ENCODE measurements at regions not wholly inside any gene's neighbourhood (a gene's known extent, or its start where the extent isn't known, plus 50 kb on each side); places are given as distances from the start of the nearest gene placed in this dataset.

DNA sequence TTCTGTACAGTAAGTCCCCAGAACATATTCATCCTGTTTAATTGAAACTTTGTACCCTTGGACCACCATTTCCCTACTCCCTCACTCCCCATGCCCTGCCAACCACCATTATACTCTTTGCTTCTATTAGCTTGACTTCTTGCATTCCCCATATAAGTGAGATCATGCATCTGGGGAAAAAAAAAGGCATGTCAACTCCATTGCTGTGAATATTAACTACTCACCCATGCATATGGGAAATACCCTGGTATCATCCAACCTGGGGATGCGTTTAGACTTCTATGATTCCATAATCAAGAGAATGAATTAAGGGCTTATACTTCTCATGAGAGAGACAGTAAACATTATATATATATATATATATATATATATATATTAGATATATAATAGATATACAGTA, 659.4 kb upstream of the C9orf72 start (continued):
- TF ChIP-seq, protein P1, sequence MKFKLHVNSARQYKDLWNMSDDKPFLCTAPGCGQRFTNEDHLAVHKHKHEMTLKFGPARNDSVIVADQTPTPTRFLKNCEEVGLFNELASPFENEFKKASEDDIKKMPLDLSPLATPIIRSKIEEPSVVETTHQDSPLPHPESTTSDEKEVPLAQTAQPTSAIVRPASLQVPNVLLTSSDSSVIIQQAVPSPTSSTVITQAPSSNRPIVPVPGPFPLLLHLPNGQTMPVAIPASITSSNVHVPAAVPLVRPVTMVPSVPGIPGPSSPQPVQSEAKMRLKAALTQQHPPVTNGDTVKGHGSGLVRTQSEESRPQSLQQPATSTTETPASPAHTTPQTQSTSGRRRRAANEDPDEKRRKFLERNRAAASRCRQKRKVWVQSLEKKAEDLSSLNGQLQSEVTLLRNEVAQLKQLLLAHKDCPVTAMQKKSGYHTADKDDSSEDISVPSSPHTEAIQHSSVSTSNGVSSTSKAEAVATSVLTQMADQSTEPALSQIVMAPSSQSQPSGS (IDR thresholded peaks at IDR 0.05; ENCODE audit: low read length): no peak

DNA sequence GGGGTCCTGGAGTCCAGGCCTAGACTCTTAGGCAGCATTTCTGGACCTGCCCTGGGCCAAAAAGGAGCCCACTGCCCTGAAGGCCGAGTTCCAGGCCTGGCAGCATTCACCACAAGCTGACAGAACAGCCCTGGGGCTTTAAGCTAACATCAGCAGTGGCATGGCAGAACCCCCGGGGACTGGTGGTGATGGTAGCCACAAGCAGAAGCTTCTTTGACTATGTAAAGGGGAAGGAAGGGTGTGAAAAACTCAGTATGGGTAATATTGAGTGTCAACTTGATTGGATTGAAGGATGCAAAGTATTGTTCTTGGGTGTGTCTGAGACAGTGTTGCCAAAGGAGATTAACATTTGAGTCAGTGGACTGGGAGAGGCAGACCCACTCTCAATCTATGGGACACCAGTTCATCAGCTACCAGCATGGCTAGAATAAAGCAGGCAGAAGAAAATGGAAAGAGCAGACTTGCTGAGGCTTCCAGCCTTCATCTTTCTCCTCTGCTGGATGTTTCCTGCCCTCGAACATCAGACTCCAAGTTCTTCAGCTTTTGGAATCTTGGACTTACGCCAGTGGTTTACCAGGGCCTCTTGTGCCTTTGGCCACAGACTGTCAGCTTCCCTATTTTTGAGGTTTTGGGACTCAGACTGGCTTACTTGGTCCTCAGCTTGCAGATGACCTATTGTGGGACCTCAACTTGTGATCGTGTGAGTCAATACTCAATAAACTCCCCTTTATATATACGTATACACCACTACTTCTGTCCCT, 661.0 kb upstream of the C9orf72 start:
- Histone ChIP-seq H3K36me3 (ENCODE audit: control insufficient read depth in 2 of 2, insufficient read depth in 2 of 2, low read length in 1 of 2) (no peaks in the 10 kb centered on the region), H3K9me3 (replicated peaks; ENCODE audit: control insufficient read depth, insufficient read depth, low read length) (no peaks in the 10 kb centered on the region), H2AFZ (ENCODE audit: control insufficient read depth, low read depth, low read length) (no peak overlapping the region), H3K9ac (ENCODE audit: control insufficient read depth, insufficient read depth, low read length) (no peak overlapping the region), H4K20me1 (ENCODE audit: control insufficient read depth, insufficient read depth) (no peaks in the 10 kb centered on the region), H3K27ac (ENCODE audit: control insufficient read depth, insufficient read depth) (no peak overlapping the region), H3K79me2 (ENCODE audit: control insufficient read depth, insufficient read depth, low read length) (no peaks in the 10 kb centered on the region), H3K4me1 (ENCODE audit: control insufficient read depth, insufficient read depth, low read length) (no peaks in the 10 kb centered on the region), H3K27me3 (replicated peaks in 1 of 2; ENCODE audit: control insufficient read depth in 2 of 2, insufficient read depth in 2 of 2, low read length in 1 of 2) (no peaks in the 10 kb centered on the region), H3K4me2 (ENCODE audit: control insufficient read depth, insufficient read depth) (no peak overlapping the region), H3K4me3 (no peak overlapping the region)
- 1% methylated on average over 6 of the region's 6 CpGs for WGBS (ENCODE audit: insufficient coverage, insufficient replicate concordance, low lambda C conversion rate, missing lambda C conversion rate)
- ChIA-PET CTCF (no interaction called here), POLR2A (no interaction called here), SMC1A (ENCODE audit: uncharacterized antibody, unreplicated experiment) (no interaction called here), RAD21 (ENCODE audit: unreplicated experiment) (no interaction called here)
- in situ Hi-C loops (cut with MboI): no loop called here
- ATAC-seq (no peak), DNase-seq (ENCODE audit: low read depth, low spot score) (no peak), FAIRE-seq (no peak)
- BruUV-seq (replicated peaks): no TSS peak
- intact Hi-C loops (cut with micrococcal nuclease; ENCODE audit: unreplicated experiment): no loop called here
- TF ChIP-seq, protein P2, sequence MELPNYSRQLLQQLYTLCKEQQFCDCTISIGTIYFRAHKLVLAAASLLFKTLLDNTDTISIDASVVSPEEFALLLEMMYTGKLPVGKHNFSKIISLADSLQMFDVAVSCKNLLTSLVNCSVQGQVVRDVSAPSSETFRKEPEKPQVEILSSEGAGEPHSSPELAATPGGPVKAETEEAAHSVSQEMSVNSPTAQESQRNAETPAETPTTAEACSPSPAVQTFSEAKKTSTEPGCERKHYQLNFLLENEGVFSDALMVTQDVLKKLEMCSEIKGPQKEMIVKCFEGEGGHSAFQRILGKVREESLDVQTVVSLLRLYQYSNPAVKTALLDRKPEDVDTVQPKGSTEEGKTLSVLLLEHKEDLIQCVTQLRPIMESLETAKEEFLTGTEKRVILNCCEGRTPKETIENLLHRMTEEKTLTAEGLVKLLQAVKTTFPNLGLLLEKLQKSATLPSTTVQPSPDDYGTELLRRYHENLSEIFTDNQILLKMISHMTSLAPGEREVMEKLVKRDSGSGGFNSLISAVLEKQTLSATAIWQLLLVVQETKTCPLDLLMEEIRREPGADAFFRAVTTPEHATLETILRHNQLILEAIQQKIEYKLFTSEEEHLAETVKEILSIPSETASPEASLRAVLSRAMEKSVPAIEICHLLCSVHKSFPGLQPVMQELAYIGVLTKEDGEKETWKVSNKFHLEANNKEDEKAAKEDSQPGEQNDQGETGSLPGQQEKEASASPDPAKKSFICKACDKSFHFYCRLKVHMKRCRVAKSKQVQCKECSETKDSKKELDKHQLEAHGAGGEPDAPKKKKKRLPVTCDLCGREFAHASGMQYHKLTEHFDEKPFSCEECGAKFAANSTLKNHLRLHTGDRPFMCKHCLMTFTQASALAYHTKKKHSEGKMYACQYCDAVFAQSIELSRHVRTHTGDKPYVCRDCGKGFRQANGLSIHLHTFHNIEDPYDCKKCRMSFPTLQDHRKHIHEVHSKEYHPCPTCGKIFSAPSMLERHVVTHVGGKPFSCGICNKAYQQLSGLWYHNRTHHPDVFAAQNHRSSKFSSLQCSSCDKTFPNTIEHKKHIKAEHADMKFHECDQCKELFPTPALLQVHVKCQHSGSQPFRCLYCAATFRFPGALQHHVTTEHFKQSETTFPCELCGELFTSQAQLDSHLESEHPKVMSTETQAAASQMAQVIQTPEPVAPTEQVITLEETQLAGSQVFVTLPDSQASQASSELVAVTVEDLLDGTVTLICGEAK (IDR thresholded peaks at IDR 0.05; ENCODE audit: borderline replicate concordance): no peak
- TF ChIP-seq NR2F1 (conservative IDR thresholded peaks at IDR 0.05) (no peak), RB1 (IDR thresholded peaks at IDR 0.05; ENCODE audit: borderline replicate concordance) (no peak), STAT3 (IDR thresholded peaks at IDR 0.05; ENCODE audit: low read depth, low read length) (no peak), TAF1 (IDR thresholded peaks at IDR 0.05; ENCODE audit: borderline replicate concordance, low read depth, low read length) (no peak), NFYB (IDR thresholded peaks at IDR 0.05; ENCODE audit: insufficient read depth, low read depth, low read length) (no peak), NRF1 (conservative IDR thresholded peaks at IDR 0.05; ENCODE audit: low read depth, low read length) (no peak), KAT2A (conservative IDR thresholded peaks at IDR 0.05; ENCODE audit: control insufficient read depth, low read depth, low read length) (no peak), MYB (IDR thresholded peaks at IDR 0.05; ENCODE audit: borderline replicate concordance, low read depth, low read length) (no peak), SMAD5 (IDR thresholded peaks at IDR 0.05; ENCODE audit: low read depth) (no peak), ASH2L (IDR thresholded peaks at IDR 0.05; ENCODE audit: borderline replicate concordance, low read depth) (no peak)
